AG20443 (cell line): ENCODE measurements at regions not wholly inside any gene's neighbourhood (a gene's known extent, or its start where the extent isn't known, plus 50 kb on each side); places are given as distances from the start of the nearest gene placed in this dataset.

Experiments
- DNase-seq: peaks from one replicate; pipeline ENCODE4 v3.0.0; 2012; ENCODE audit warnings: low spot score, mixed read lengths

GRCh38 chr2:187935126-187935525 lies 356.5 kb upstream of the GULP1 start:
- DNase-seq = no peak

DNA sequence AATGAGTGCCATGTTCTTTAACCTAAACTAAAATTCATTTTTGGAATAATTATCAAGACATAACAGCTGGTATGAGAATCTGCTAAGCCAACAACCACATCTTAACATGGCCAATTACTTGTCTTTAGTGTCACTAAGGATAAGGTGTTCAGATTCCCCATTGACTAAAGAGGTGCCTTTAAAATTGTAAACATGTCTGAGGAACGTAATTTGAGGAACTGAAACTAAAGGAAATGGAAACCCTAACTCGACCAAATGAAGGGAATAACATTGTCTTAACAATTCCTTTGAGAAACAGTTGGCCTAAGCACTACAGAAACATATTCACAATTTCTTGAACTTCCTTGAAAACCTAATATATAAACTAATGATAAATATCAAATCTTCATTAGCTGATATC lies 355.4 kb upstream of the GULP1 start:
- no peak for DNase-seq

DNA sequence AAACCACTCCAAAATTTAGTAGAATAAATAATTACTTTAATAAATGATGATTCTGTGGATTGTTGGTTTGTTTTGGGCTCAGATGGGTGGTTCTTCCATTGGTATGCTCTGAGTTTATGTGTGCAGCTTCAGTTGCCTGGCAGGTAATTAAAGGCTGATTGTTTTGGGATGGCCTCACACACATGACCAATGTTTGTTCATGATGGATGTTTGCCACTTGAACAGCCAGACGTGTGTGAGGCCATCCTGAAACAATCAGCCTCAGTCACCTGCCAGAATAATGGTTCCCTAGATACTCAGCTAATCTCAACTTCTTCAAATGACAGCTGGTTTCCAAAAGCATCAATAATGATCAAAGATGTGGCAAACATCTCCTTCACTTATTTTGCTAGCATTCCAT lies 352.5 kb upstream of the GULP1 start:
- no peak for DNase-seq

GRCh38 chr2:187942876-187943275 lies 348.8 kb upstream of the GULP1 start:
- DNase-seq = no peak

DNA sequence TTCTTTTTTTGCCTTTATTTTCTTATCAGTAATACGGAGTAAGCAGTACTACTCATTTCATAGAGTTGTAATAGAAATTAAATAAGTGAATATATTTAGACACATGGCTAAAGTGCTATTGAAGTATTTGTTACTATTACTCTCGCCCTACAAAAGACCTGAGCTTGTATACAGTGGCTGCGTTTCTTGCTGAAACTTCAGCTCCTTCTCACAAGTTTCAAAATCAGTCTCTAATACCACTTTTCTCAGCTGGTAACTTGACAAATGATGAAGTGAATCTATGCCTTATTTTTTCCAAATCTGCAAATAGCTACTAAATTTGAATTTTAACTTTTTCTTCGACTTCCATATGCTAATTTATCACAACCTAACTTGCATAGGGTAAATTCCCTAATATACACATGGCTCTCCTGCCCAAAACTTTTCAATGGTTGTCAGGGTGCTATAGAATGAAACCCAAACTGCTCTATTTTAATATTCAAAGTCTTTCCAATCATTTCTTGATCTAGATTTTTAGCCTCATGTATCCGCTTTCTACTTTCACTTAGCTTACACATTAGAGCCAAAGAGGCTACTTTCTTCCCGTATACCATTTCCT lies 347.8 kb upstream of the GULP1 start:
- DNase-seq = no peak

DNA sequence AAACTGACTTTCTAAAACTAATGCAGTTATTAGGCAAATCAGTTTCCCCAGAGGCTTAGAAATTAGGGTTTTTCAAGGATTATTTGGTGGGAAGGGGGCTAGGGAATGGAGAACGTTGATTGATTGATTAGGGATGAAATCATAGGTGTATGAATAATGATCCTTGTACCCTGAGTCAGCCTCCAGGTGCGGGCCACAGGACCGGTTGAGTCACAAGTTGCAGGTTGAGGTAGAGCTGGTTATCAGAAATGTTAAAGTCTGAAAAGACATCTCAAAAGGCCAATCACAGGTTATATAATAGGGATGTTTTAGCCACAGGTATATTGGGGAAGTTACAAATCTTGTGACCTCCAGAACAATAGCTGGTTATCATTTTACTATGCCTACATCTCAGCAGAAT lies 341.8 kb upstream of the GULP1 start:
- no peak for DNase-seq

DNA sequence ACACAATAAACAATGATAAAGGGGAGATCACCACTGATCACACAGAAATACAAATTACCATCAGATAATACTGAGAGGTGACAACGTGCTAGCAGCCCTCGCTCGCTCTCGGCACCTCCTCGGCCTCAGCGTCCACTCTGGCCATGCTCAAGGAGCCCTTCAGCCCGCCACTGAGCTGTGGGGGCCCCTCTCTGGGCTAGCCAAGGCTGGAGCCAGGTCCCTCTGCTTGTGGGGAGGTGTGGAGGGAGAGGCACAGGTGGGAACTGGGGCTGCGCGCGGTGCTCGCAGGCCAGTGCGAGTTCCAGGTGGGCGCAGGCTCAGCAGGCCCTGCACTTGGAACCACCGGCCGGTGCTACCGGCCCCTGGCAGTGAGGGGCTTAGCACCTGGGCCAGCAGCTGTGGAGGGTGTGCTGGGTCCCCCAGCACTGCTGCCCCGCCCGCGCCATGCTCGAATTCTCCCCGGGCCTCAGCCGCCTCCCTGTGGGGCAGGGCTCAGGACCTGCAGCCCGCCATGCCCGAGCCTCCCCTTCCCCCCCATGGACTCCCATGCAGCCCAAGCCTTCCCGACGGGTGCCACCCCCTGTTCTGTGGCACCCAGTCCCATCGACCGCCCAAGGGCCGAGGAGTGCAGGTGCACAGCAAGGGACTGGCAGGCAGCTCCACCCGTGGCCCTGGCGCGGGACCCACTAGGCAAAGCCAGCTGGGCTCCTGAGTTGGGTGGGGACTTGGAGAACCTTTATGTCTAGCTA lies 340.0 kb upstream of the GULP1 start:
- no peak for DNase-seq

DNA sequence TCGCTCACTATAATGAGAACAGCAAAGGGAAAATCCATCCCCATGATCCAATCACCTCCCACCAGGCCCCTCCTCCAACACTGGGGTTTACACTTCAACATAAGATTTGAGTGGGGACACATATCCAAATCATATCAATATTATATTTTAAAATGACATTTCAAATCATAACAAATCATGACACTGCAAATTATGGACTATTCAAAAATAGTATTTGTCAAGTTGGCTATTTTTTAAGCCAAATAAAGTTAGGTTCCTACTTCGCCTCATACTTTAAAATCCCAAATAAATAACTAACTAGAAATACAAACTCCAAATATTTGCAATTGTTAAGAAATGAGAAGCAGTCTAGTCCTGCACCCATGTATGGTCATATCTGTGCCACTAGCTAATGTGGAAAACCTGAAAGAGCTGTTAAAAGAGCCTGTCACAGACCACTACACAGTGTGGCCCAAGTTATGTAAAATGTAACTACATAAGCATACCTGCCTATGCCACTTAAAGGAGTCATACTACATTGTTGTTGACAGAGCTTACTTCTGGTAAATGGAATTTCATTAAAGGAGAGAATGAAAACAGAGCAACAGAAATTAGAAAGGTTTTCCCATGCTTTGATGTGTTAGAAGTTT lies 334.7 kb upstream of the GULP1 start:
- DNase-seq = no peak

DNA sequence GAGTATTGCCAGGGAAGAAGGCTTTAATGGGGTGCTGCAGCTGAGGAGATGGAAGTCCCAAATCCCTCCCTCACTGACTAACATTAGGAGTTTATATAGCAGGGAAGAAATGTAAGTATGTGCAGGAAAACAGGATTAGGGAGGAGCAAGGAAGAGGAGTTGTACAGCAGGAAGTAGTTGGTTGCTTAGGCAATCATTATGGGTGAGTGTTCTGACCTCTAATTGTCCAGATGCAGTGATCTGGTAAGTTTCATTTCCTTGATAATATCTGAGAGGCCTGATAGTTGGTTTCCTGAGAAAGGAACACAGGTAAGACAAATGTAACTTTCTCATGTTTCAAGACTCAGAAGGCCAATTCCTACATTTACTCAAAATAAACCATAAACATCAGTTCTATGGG lies 331.9 kb upstream of the GULP1 start:
- DNase-seq = no peak

DNA sequence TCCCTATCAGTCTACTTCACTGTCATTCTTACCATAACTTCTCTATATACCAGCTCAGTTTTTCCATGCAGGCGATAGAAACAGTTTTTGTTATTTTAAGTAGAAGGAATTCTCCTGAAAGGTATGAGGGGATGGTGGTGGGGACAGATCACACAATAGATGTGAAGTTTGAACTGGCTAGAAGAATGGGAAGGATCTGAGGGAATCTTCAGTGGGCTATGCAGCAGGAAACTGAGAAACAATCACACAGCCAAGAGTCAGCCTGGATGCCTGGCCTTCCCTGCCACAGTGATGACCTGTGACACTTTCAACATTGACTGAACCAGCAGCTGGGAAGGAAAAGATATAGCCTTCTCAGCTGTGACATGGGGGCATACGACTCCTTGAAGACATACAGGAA lies 329.1 kb upstream of the GULP1 start:
- DNase-seq = no peak

DNA sequence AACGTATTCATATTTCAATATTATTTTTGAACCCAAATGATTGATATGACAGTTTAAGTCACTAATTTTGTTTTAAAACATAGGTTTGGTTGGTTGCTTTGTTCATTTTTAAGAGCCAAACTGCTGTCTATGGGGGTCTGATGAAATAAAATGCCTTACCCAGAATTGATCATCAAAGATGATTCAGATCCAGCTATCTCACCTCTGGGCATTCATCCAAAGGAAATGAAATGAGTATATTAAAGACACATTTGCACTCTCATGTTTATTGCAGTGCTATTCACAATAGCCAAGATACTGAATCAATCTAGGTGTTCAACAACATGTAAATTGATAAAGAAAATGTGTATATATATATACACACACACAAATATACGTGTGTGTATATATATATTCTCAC lies 326.9 kb upstream of the GULP1 start:
- no peak for DNase-seq

DNA sequence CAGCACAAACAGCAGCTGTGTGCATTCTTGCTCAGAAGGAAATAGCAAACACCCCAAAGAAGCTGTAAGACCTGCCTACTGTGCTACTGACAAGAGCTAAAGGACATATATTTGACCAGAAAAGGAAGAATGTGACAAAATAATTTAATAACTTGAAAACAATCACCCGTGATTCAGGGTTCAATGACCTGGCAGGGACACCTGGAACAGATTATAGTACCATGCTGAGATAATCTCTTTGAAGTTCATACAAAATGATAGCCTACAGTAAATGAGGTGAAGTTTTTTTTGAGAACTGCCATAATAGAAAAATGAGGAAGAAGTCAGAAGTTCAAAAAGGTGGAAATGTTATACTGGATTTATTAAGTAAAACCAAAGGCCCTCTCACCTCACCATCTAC lies 324.8 kb upstream of the GULP1 start:
- DNase-seq = no peak

DNA sequence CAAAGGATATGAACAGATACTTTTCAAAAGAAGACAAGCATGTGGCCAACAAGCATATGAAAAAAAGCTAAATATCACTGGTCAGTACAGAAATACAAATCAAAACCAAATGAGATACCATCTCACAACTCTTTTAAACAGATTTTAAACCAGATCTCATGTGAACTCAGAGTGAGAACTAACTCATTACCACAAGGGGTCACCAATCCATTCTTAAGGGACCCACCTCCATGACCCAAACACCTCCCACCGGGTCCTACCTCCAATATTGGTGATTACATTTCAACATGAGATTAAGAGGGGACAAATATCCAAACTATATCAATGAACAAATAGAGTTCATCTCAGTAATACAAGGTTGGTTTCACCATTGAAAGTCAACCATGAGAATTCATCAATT lies 319.8 kb upstream of the GULP1 start:
- no peak for DNase-seq

DNA sequence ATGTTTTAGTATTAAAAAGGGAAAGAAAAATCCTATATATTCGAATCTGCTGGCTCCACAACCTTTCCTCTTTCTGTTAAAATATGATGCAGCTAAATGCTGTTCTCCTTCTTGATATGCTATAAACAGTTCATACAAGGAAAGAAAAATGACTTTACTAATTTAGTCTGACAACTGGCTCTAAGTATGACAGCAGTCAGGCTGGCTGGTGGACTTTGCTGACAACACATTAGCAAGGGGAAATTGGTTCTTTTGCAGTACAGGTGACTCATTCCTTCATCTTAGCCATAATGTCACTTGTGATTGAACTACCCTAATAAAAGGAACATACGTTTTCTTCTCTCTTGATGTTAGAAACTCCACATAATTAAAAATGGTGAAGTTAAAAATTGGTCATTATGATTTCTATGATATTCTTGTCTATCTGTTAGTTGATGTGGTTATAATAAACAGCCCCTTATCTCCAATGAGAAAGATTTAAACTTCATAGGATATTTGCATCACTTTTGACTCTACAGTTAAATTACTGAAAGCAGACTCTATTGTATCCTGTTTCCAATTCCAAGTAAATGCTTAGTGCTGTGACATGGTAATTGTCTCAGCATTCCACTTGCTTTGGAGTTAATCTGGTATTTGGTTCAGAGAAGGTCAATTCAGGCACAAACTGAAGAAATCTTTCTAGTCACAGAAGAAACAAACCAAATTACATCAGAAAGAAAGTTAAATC lies 315.3 kb upstream of the GULP1 start:
- no peak for DNase-seq

DNA sequence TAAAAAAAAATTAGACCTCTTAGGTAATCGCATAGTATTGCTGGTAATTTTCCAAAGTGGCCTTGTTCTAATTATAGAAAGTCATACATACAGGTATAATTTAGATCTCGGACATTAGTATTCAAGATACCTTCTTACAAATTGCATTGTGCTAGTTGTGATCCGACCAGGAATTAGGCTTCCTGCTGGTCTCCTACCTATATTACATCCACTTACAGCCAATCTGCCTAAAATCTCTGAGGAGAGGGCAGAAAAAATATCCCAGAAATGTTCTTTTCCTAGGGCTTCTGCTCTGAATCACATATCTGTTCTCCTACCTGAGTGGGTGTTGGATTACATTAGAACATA lies 314.7 kb upstream of the GULP1 start:
- no peak for DNase-seq

- no peak for DNase-seq
Measured at GRCh38 chr2:187978356-187978755, 313.3 kb upstream of the GULP1 start.

- peak; percentile 67 for DNase-seq
Measured at GRCh38 chr2:187982668-187983067, 309.0 kb upstream of the GULP1 start.

DNA sequence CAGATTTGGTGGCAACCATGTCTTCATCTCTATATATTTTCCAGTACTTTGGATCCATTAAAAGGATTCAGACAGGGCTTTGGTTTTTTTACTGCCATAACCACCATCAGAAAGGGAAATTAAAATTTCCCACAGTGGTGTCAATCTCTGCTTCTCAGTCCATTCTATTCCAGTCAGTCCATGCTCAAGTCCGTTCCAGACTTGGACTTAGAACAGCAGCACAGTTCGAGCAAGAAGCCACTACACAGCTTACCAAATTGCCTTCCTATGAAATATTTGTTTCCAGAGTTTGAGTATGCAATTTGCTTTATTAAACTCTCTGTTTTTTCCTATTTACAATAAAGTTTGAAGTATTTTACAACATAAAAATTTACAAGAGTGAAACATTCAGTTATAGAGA lies 306.5 kb upstream of the GULP1 start:
- no peak for DNase-seq

GRCh38 chr2:187985923-187986322 lies 305.8 kb upstream of the GULP1 start:
- no peak for DNase-seq

- no peak for DNase-seq
Measured at GRCh38 chr2:187986390-187987105, 305.1 kb upstream of the GULP1 start.

- no peak for DNase-seq
Measured at GRCh38 chr2:187988348-187988747, 303.3 kb upstream of the GULP1 start.

DNA sequence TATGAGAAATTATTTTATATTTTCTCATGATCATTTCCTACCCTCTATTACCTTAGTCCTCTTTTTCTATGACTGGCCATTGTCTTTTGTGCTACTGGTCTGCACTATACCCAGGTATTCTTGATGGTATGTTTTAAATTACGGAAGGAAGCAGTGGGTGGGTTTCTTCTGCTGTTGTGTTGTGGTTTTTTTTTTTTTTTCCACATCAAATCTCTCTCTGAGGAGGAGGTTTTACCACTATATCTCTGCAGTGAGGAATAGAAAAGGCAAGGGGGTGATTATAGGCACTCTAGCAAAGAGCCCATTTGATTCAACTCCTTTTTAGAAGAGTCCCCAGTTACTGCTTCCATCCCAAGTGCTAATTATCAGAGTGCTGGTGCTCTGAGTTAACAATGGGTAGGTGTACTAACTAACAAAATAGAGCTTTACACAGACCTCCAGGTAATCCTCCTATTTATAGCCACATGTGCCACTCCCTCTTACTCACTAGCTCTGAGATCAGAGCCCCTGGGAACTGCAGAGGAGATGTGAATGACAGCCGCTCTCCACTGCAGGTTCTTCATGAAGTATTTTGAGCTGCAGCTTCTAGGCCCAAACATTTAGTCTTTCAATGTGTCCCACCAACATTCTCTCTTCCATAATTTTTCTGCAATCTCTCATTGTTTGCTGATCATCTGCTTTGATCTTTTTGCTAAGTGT lies 301.6 kb upstream of the GULP1 start:
- no peak for DNase-seq
